ENCODE measurements at regions not wholly inside any gene's neighbourhood (a gene's known extent, or its start where the extent isn't known, plus 50 kb on each side); places are given as distances from the start of the nearest gene placed in this dataset.
"Not testable (repeated sequence)": the region's sequence is repeated elsewhere in the genome, so short reads cannot be mapped to it uniquely, and the experiment has no call there.

DNA sequence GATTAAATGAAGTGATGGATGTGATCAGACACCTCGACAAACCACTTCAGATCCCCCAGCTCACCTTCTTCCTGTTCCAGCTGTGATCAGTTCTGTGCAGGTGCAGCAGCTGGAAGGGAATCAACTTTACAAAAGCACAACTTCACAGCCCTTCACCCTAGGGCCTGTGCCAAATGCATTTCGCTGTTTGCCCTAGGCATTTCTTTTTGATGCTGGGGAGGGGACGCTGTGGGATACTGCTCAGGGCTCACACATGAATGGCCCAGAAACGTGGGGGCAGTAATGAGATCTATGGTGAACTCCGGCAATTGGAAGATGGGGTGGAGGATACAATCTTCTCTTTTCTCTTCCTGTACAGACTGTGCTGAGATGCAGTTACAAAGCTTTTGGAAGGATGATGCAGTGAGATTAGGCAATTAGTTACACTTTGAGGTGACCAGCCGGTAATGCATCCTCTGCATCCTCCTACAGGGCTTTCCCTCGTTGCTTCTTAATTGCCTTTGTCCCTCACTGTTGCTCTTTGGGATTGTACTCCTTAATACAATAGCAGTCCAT is 215.1 kb upstream of the PITX2 start:
- DNase-seq (ENCODE audit: low read depth in 3 of 3, low spot score in 2 of 3): no peak

DNA sequence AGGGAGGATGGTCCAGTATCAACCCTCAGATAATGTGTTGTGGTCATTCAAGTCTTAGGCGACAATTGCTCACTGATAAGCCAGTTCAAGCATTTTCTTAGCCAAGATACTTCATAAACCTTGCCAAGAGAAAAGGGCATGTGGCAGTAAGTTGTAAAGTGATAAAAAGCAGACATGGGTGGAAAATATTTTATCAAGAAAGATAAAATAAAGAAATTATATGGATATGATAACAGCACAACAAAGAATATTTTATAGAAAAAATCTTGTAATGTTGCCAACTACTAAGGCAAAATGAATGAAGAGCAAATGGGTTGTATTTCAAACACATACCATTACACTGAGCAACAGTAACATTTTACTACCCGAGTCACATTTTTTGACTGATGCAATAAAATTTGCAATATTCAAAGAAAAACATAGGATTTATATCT is 217.4 kb upstream of the PITX2 start:
- DNase-seq (ENCODE audit: low read depth in 3 of 3, low spot score in 2 of 3): no peak

DNA sequence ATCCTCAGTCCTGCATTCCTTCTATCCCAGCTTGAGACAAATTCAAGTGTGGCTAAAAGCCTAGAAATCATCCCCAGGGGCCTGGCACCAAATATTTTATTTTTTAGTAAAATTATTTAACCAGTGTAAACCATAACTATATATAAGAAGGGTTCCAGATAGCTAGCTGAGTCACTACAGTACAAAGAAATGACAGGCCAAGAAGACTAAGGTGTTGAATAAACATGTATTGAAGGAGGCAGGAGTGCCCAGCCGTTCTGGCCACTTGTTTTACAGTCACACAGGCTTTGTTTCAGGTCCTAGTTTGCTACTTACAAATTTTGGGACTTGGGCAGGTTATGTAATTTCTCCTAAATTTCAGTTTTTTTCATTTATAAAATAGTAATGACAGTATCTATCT is 225.9 kb upstream of the PITX2 start:
- no peak for DNase-seq (ENCODE audit: low read depth in 3 of 3, low spot score in 2 of 3)

DNA sequence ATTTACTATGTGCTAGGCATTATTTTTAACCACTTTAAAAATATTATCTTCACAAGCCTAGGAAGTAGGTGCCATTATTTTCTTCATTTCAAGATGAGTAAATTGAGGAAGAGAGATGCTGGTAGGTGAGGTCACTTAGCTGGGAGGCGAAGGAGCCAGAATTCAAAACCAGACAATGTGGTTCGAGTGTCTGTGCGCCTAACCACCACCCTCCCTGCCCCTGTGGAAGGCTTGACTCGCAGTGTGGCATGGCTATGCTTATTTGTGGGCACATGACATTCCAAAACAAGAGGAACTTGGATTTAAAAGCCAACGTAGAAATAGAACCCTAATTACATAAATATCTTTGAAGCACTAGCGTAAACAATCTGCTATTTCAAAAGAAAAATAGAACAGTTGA is 226.6 kb upstream of the PITX2 start:
- DNase-seq (ENCODE audit: low read depth in 3 of 3, low spot score in 2 of 3): no peak

DNA sequence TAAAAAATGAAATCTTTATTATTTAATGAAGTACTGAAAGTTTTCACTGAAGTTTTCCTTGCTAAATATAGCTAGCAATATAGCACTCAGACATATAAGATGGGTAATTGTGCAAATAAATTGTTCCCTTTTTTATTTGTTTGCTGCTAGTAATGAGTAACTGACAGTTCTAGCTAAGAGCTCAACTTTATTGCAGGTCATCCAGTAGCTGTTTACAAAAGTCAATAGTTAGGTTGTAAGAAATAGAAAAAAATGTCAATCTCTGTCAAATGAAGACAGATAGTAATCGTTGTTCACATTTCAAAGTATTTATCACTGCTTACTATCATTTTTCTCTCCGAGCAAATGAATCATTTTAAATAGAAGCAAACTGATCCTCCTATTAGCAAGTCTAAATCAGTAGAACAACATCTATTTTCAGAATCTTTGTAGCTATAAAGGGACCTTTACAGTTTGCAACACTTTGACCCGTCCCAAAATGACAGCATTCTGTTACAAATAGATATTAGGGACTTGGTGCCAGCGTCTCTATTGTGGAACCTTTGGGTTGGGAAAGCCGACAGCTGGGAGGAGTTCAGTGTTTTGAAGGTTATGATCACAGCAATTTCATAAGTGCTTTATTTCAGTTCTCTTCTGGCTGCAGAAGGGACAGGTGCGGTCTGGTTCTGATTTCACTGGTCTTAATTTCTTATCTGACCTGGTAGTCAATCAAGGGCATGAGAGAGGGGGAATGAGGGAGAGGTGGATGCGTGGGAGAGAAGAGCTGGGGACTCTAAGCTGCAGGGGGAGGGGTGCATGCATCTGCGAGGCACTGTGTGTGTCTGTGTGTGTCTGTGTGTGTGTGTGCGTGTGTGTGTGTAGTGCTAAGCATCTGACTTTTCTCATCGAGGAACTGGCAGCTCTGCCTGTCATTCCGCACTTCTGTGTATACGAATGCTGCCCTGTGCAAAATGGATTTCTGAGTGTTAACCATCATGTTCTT is 227.9 kb upstream of the PITX2 start:
- peak; percentile 5 to 15 (median 13) for DNase-seq (ENCODE audit: low read depth in 3 of 3, low spot score in 2 of 3)

DNA sequence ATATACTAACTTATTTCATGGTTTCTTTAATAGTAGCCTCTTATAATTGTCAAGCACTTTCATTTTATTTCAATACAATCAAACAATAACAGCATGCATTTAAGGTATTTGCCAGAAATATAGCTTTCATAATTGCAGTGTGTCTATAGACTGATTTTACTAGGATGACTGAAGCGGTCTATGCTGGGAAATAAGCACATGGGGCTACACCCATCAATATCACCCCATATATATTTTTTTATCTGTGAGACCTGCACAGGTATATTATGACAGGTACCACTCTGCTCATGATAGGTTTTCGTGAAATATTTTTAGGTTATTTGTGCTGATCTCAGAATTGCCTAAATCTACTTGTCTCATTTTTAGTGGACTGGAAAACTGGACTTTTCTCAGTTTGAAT is 229.1 kb upstream of the PITX2 start:
- DNase-seq (ENCODE audit: low read depth in 3 of 3, low spot score in 2 of 3): no peak

DNA sequence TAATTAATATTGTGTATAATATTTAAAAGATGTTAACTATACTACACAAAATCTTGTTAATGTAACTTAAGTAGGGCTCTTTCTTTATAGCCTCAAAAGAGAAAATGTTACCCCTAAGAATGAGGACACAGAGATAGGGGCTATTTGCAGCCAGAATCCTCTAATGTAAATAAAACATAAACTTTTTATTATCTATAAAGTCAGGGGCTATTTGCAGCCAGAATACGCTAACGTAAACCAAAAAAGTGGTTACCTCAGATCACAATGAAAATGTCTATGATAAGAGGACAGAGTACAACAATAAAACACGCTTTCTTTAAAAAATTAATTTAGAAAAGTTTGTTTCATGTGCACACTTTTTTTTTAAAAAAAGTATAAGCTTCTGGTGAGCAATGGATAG is 229.9 kb upstream of the PITX2 start:
- DNase-seq (ENCODE audit: low read depth in 3 of 3, low spot score in 2 of 3): no peak

DNA sequence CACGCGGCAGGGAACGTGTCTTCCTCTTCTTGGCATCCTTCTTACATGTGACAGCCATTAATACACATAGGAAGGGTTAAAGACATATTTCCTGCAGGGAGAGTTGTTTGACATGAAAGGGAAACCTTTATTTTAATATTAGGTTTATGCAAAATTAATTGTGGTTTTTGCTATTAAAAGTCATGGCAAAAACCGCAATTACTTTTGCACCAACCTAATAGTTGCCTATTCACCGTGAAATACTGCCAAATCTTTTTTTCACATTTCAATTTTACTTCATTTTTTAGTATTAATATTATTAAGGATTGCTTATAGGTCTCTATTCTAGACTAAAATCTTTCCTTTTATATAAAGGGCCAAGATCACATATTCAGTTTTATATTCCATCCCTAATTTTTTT is 230.4 kb upstream of the PITX2 start:
- no peak for DNase-seq (ENCODE audit: low read depth in 3 of 3, low spot score in 2 of 3)

DNA sequence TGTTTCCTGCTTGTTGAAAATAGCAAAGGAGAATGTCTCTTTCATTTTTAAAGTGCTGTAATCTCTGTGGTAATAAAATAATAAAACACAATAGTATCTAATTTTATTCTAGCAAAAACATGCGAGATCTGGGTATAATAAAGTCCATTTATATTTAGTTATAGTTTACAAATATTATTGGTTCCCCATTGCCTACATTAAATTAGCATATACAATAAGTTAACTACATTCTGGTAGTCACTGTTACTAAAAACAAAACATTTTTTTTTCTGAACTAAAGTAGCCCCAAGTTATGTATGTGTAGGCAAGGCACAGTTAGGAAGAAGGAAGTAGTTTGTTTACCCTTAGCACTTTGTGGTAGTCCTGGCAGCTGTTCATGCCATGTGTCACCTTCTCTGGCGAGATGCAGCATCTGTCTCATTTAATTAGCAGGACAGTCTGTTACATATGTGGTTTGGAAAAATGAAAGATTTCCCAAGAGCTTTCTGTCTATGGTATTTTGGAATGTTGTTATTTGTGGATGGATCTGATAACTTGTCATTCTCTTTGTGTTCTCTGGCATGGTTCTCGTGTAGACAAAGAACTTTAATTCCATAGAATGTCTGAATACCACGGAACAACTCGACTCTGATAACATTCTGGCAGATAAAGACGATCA is 231.3 kb upstream of the PITX2 start:
- no peak for DNase-seq (ENCODE audit: low read depth in 3 of 3, low spot score in 2 of 3)

DNA sequence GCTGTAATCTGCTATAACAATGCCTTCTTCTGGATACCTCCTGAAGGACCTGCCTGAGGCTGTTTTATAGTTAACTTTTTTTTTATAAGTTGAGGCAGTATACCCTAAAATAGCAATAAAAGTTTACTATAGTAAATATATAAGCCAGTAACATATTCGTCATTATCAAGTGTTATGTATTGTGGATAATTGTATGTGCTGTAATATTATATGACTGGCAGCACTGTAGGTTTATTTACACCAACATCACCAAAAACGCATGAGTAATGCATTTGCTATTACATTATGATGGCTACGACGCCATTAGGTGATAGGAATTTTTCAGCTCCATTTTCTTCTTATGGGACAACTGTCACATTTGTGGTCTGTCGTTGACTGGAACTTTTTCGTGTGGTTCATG is 237.2 kb upstream of the PITX2 start:
- no peak for DNase-seq (ENCODE audit: low read depth in 3 of 3, low spot score in 2 of 3)

DNA sequence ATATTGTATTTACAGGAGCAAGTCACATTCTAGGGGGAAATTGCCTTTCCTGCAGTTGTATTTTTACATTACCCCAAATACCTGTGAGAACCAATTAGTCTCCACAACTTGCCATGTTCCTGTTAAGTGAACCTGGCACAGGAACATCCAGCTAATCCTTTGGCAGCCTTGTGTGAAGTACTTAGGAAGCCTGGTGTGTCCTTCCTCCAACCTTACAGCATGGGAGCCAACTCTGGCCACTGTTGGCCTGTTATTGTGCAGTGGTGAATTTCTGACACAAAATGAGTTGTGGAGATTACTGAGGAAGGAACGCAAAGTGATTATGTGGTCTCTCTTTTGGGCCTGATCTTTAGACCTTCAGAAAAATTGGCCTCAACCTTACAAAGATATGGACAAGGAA is 238.0 kb upstream of the PITX2 start:
- no peak for DNase-seq (ENCODE audit: low read depth in 3 of 3, low spot score in 2 of 3)

DNA sequence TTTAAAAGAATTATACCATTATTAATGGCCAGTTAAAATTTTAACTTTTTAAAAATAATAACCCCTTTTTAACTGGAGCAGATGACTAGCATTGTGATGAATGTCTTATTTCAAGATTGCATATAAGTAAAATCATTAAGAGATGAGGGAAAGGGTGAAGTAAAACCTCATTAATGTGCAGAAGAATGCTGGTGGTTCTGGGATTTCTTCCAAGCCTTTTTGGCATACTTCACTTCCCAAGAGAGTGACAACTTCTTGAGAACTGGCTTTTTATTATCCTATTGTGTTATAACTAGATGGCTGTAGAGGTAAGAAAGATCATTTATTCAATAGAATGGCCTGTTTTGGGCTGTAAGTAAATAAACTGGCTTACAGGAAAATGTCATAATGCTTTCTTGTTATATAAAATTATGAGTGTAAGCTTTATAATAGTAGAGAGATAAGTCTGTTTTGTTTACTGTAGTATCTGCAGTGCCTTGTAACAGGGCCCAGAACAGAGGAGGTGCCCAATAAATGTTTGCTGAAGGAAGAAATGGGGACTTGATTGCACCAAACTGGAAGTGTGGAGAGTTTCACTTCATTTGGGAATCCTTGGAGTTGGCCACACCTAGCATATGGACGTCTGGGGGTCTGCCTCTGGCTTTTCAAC is 242.9 kb upstream of the PITX2 start:
- no peak for DNase-seq (ENCODE audit: low read depth in 3 of 3, low spot score in 2 of 3)

DNA sequence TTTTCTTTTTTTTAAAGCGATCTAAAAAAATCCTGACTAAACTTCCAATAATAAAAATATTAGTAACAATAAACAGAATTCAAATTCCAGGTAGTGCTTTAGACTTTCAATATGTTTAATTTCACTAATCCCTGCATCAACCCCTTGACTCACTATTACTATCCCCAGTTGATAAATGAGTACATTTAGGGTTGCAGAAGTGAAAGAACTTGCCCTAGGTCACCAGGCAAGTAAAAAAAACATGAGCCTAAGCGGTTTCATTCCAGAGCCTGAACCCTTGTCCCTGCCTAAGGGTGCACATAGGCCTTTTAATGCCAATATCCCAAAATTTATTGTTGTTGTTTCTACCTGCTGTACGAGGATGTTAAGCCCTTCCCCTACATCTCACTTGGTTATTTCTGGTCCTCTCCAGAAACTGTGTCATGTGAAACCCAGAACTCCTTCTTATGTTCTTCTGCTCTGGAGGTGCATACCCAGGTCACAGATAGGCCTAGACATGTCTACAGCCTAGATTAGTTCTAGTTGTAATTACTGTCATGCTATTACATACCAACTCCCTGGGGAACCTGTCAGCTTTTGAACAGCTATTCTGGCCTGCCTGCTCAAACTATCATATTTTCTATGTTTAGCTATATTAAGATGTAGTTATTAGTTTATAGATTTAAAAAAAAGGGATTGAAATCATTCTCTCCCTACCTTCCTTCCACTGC is 244.5 kb upstream of the PITX2 start:
- DNase-seq (ENCODE audit: low read depth in 3 of 3, low spot score in 2 of 3): no peak

DNA sequence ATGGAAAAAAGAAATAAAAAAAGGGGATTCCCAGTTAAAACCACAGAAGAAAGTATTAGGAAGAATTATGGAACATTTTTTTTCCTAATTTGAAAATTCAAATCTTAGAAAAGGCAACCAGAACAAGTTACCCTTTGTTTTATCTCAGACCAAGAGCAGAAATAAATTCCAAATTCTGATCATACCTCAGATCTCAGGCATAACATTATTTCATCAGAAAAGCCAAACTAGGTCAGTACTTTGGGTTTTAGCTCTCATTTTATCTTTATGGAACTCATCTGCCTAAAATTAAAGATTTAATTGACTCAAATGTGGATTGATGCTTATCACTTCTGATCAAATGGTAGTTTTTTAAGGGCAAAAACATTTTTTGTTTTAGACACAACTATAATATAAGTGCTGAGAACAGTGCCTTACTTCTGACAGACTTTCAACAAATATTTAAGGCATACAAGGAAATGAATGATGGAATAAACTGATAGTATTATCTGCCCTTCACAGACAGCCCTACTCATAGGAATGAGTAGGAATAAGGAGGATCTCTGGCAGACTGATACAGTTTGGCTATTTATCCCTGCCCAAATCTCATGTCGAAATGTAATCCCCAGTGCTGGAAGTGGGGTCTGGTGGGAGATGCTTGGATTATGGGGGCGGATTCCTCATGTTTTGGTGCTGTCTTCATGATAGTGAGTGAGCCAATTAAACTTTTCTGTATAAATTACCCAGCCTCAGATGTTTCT is 245.3 kb upstream of the PITX2 start:
- DNase-seq (ENCODE audit: low read depth in 3 of 3, low spot score in 2 of 3): no peak

DNA sequence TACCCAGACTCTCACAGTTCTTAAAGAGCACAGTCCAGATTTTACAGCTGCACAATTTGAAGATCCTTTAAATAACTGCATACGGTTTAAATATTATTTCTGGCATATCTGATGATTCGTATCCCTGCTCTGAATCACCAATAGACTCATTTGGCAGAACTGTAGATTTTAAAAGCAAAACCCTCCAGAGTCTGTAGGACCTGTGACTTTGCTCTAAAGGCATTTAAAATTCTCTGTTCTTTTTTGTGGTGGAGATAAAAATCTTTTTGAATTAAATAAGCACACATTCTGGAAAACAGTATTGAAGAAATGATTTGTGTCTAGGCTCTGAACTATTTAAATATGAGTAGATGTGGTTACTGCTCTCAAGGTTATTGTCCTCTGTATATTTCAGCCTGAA is 246.2 kb upstream of the PITX2 start:
- DNase-seq (ENCODE audit: low read depth in 3 of 3, low spot score in 2 of 3): no peak

DNA sequence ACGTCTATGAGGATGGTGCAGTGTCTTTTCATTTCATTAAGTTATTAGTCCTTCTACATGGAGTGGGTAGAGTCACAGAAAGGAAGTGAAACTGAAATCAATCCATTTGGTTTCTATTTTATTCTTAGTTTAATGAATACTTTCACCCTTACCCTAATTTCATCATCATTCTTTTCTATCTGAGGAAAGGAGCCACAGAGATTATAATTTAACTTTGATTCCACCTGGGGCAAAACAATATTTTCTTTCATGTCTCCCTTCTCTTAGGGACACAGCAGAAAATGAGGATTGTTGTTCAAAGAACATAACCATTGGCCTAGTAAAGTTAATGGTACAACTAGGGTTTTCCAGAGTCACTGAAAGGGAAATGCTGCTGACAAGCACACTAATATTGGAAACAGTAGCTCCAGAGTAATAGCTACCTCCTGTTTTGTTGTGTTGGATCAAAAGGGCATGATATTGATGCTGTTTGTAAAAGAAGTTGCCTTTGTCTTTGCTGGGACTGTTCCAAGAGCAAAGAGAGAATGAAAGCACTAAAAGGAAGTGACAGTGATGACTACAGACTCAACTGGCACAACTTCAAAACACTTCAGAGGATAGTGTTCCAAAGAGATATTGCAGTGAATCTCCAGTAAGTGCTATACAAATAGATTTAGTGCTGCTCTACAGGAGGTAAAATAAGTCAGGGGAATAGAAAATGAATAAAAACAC is 247.1 kb upstream of the PITX2 start:
- DNase-seq (ENCODE audit: low read depth in 3 of 3, low spot score in 2 of 3): no peak

DNA sequence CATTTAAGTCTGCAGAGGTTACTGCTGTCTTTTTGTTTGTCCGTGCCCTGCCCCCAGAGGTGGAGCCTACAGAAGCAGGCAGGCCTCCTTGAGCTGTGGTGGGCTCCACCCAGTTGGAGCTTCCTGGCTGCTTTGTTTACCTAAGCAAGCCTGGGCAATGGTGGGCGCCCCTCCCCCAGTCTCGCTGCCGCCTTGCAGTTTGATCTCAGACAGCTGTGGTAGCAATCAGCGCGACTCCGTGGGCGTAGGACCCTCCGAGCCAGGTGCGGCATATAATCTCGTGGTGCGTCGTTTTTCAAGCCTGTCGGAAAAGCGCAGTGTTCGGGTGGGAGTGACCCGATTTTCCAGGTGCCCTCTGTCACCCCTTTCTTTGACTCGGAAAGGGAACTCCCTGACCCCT is 253.3 kb upstream of the PITX2 start:
- not testable (repeated sequence) for DNase-seq (ENCODE audit: low read depth in 3 of 3, low spot score in 2 of 3)

DNA sequence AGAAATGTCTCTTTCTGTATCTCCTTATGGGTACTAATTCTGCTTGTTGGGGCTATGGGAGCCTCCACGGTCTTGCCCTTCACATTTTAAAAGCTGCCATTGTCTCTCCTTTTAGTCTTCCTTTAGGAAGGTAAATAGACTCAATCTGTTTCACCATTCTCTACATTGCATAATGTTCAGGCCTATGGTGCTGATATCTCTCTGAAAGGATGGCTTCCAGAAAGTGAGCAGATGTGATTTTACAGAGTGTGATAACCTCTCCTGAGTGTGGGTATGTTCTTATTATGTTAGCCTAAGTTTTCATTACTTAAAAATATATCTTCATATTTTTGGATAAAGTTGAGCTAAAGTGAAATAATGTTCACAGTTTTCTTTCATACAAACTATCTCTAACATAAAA is 254.0 kb upstream of the PITX2 start:
- DNase-seq (ENCODE audit: low read depth in 3 of 3, low spot score in 2 of 3): no peak

DNA sequence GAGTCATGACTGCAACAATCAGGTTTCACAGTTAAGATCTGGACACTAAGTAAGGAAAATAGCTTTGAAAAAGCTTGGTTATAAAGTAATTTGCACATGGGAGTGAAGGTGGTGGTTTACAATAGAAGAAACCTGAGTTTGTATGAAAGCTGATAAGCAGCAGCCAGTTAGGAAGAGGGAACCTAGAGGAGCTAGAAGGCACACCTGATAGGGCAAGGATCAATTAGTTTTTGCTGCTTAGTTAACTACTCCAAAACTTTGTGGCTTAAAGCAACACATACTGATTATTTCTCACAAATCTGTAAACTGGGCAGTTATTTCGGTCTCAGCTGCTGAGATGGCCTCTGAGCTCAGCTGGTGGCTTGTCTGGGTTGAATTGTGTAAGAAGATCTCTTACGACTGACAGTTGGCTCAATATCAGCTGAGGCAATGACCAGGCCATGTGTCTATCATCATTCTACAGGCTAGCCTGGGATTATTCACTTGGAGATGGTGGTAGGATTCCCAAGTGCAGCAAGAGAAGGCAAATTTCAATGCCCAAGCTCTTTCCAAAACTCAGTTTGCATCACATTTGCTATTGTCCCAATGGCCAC is 255.0 kb upstream of the PITX2 start:
- no peak for DNase-seq (ENCODE audit: low read depth in 3 of 3, low spot score in 2 of 3)
